Mesothelial cell of epicardium (in vitro differentiated cells): ENCODE measurements at regions not wholly inside any gene's neighbourhood (a gene's known extent, or its start where the extent isn't known, plus 50 kb on each side); places are given as distances from the start of the nearest gene placed in this dataset.

ENCODE experiments used
- DNase-seq, 2 experiments: peaks; one replicate each; pipeline ENCODE4 v3.0.0; 2021; ENCODE audit warnings: low spot score in 2 of 2; ENCODE audit not compliant: unreplicated experiment in 2 of 2
- H3K27ac Mint-ChIP-seq: 2 replicates; pipeline ENCODE4 v1.8.0; 2021; ENCODE audit warnings: mixed read lengths
- H3K27me3 Mint-ChIP-seq: 2 replicates; pipeline ENCODE4 v1.8.0; 2021; ENCODE audit warnings: low read depth, mixed read lengths
- H3K36me3 Mint-ChIP-seq: 2 replicates; pipeline ENCODE4 v1.8.0; 2021; ENCODE audit warnings: mixed read lengths
- H3K4me1 Mint-ChIP-seq: 2 replicates; pipeline ENCODE4 v1.8.0; 2021; ENCODE audit warnings: mixed read lengths
- H3K4me3 Mint-ChIP-seq: 2 replicates; pipeline ENCODE4 v1.8.0; 2021; ENCODE audit warnings: mild to moderate bottlenecking, moderate library complexity, mixed read lengths
- H3K9me3 Mint-ChIP-seq: 2 replicates; pipeline ENCODE4 v1.8.0; 2021; ENCODE audit warnings: mixed read lengths
- CTCF ChIP-seq: fragments of 200-600 bp; sonication (generic); IDR thresholded peaks from one replicate; pipeline ENCODE4 v1.5.0; 2021; ENCODE audit warnings: antibody characterized with exemption; ENCODE audit not compliant: unreplicated experiment

GRCh38 chr4:12701384-12701783, 782.8 kb downstream of the RAB28 start:
- H3K9me3 Mint-ChIP-seq, result no peaks in the 10 kb centered on the region
- no peak for DNase-seq
- peaks cover 18% of the 10 kb centered on the region for H3K27me3 Mint-ChIP-seq
- H3K4me1 Mint-ChIP-seq, result no peaks in the 10 kb centered on the region
- TF ChIP-seq CTCF, result no peak
- H3K4me3 Mint-ChIP-seq, result no peak overlapping the region
- no peaks in the 10 kb centered on the region for H3K36me3 Mint-ChIP-seq
- no peak overlapping the region for H3K27ac Mint-ChIP-seq

GRCh38 chr4:12697970-12698369, 786.2 kb downstream of the RAB28 start:
- DNase-seq, result no peak
- Mint-ChIP-seq H3K9me3 (no peaks in the 10 kb centered on the region), H3K27me3 (peaks cover 14% of the 10 kb centered on the region), H3K4me3 (no peak overlapping the region), H3K36me3 (no peaks in the 10 kb centered on the region), H3K4me1 (no peaks in the 10 kb centered on the region), H3K27ac (no peak overlapping the region)
- no peak for TF ChIP-seq CTCF

- Mint-ChIP-seq H3K9me3 (no peaks in the 10 kb centered on the region), H3K27me3 (peaks cover 5% of the 10 kb centered on the region), H3K27ac (no peak overlapping the region), H3K36me3 (no peaks in the 10 kb centered on the region), H3K4me3 (no peak overlapping the region), H3K4me1 (no peaks in the 10 kb centered on the region)
- TF ChIP-seq CTCF, result no peak
- DNase-seq, result no peak
These were observed 791.3 kb downstream of the RAB28 start for GRCh38 chr4:12692815-12693214.

- Mint-ChIP-seq H3K4me1 (no peaks in the 10 kb centered on the region), H3K27me3 (peaks cover 7% of the 10 kb centered on the region), H3K9me3 (no peaks in the 10 kb centered on the region), H3K4me3 (no peak overlapping the region), H3K36me3 (no peaks in the 10 kb centered on the region), H3K27ac (no peak overlapping the region)
- TF ChIP-seq CTCF, result no peak
- DNase-seq, result no peak
These were observed 793.0 kb downstream of the RAB28 start for GRCh38 chr4:12691168-12691567.

- Mint-ChIP-seq H3K9me3 (no peaks in the 10 kb centered on the region), H3K4me1 (no peaks in the 10 kb centered on the region), H3K4me3 (no peak overlapping the region), H3K36me3 (no peaks in the 10 kb centered on the region), H3K27me3 (peaks cover 4% of the 10 kb centered on the region), H3K27ac (no peak overlapping the region)
- no peak for TF ChIP-seq CTCF
- DNase-seq, result no peak
These were observed 794.7 kb downstream of the RAB28 start for GRCh38 chr4:12689457-12689856.

- Mint-ChIP-seq H3K4me3 (no peak overlapping the region), H3K27ac (no peak overlapping the region), H3K4me1 (no peaks in the 10 kb centered on the region), H3K27me3 (peaks cover 4% of the 10 kb centered on the region), H3K9me3 (peaks cover 9% of the 10 kb centered on the region), H3K36me3 (no peaks in the 10 kb centered on the region)
- TF ChIP-seq CTCF, result no peak
- DNase-seq, result no peak
These were observed 804.9 kb downstream of the RAB28 start for GRCh38 chr4:12679217-12679616.
